SU-DHL-6 (cell line): ENCODE measurements at regions not wholly inside any gene's neighbourhood (a gene's known extent, or its start where the extent isn't known, plus 50 kb on each side); places are given as distances from the start of the nearest gene placed in this dataset.

Experiments used
- EZH2phosphoT487 ChIP-seq: fragments of 200-600 bp; sonication (generic), shearing (Covaris generic); conservative IDR thresholded peaks from 2 replicates; pipeline ENCODE4 v1.6.1; 2018; ENCODE audit warnings: mild to moderate bottlenecking, antibody characterized with exemption, low read length, moderate library complexity, mixed read lengths
- TF ChIP-seq, protein P1 (sequence below): fragments of 200-600 bp; sonication (generic); IDR thresholded peaks from one replicate; pipeline ENCODE4 v1.5.1; 2017; ENCODE audit warnings: antibody characterized with exemption, mild to moderate bottlenecking, low read length, moderate library complexity; ENCODE audit not compliant: insufficient read depth, poor library complexity, severe bottlenecking

DNA sequence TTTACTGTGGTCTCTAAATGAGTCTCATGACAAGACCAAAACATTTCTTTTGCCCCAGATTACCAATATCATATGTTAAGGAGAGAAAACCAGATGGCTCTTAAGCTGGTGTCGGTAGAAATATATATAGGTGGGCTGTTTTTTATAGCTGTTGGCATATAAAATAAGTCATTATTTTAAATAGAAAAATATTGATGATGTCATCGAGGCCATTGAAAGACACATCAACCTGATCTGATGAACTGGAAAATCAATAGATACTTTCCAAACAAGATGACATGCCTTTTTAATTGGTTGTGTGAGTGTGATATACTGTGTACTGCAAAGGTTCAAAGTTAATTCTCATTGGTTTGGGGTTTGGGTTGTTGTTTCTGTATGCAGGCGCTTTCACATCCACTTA is 617.3 kb downstream of the CCDC171 start:
- TF ChIP-seq, protein P1, sequence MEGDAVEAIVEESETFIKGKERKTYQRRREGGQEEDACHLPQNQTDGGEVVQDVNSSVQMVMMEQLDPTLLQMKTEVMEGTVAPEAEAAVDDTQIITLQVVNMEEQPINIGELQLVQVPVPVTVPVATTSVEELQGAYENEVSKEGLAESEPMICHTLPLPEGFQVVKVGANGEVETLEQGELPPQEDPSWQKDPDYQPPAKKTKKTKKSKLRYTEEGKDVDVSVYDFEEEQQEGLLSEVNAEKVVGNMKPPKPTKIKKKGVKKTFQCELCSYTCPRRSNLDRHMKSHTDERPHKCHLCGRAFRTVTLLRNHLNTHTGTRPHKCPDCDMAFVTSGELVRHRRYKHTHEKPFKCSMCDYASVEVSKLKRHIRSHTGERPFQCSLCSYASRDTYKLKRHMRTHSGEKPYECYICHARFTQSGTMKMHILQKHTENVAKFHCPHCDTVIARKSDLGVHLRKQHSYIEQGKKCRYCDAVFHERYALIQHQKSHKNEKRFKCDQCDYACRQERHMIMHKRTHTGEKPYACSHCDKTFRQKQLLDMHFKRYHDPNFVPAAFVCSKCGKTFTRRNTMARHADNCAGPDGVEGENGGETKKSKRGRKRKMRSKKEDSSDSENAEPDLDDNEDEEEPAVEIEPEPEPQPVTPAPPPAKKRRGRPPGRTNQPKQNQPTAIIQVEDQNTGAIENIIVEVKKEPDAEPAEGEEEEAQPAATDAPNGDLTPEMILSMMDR: no peak
- no peak for TF ChIP-seq EZH2phosphoT487
